ENCODE measurements at regions not wholly inside any gene's neighbourhood (a gene's known extent, or its start where the extent isn't known, plus 50 kb on each side); places are given as distances from the start of the nearest gene placed in this dataset.

DNA sequence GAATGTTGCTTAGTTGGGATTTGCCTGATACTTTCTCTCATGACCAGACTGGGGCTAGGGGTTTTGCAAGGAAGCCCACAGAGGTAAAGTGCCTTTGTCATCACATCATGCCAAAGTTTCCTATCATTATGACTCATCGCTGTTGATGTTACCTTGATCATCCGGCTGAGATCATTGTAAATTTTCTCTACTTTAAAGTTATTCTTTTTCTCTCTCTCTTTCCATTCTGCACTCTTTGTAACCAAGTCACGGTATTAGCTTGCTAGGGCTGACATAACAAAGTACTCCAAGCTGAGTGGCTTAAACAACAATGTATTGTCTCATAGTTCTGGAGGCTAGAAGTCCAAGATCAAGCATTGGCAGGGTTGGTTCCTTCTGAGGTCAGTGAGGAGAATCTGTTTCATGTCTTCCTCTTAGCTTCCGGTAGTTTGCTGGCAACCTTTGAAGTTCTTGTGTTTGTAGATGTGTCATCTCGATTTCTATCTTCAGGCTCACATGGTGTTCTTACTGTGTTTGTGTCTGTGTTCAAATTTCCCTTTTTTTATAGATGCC is 113.0 kb downstream of the DTHD1 start:
- no peak for DNase-seq (ENCODE audit: low spot score)

DNA sequence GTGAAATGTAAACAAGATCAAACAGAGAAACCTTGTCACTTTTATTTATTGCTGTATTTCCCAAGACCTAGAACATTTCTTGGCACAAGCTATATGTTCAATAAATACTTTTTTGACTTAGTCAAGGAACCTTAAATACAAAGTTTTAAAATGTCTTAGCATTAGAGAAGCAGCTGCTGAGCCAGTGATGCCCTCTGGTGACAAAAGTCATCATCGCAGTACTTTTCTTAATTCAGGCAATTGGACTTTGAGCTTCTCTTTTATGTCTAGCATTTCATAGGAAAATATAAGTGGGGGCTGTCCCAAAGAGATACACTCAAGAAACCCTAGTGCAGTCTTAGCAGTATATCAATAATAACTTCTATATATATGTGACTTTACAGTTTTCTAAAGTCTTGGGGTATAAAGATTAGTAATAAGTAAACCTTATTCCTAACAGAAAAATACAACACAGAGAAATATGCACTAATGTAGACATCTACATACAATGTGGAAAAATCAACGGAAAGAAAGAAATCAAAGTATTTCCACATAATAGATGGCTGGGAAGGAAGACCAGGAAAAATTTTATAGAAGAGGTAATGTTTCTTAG is 118.4 kb downstream of the DTHD1 start:
- no peak for DNase-seq (ENCODE audit: low spot score)

- DNase-seq (ENCODE audit: low spot score) = no peak
Measured at GRCh38 chr4:36402008-36402758, 120.8 kb downstream of the DTHD1 start.

- DNase-seq (ENCODE audit: low spot score) = no peak
Measured at GRCh38 chr4:36411338-36411737, 129.9 kb downstream of the DTHD1 start.

GRCh38 chr4:36414248-36414647 is 132.8 kb downstream of the DTHD1 start:
- no peak for DNase-seq (ENCODE audit: low spot score)

- DNase-seq (ENCODE audit: low spot score) = no peak
Measured at GRCh38 chr4:36417146-36417545, 135.7 kb downstream of the DTHD1 start.

- no peak for DNase-seq (ENCODE audit: low spot score)
Measured at GRCh38 chr4:36420111-36420679, 138.8 kb downstream of the DTHD1 start.

DNA sequence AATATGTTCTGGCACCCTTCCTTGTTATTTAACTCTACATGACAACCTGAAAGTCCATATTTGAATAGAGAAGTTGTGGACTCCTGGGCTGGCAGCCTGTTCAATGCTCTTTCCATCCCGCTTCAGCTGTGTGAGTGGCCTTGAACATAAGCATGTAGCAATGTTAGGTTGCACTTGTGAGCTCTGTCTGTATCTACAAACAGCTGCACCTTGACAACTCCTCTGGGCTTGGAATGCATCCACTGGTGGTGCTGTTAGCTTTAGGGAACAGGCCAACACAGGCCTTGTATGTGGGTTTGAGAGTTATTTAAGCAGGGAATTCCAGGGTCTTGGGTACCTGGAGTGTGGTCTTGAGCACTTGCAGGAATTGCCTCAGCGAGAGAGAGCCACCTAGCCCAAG is 141.2 kb downstream of the DTHD1 start:
- no peak for DNase-seq (ENCODE audit: low spot score)

- no peak for DNase-seq (ENCODE audit: low spot score)
Measured at GRCh38 chr4:36426741-36427140, 145.3 kb downstream of the DTHD1 start.

GRCh38 chr4:36427696-36428095 is 146.3 kb downstream of the DTHD1 start:
- no peak for DNase-seq (ENCODE audit: low spot score)

- DNase-seq (ENCODE audit: low spot score) = no peak
Measured at GRCh38 chr4:36432586-36432985, 151.2 kb downstream of the DTHD1 start.

GRCh38 chr4:36439556-36439955 is 158.1 kb downstream of the DTHD1 start:
- DNase-seq (ENCODE audit: low spot score) = no peak

GRCh38 chr4:36445480-36445879 is 164.1 kb downstream of the DTHD1 start:
- no peak for DNase-seq (ENCODE audit: low spot score)

- DNase-seq (ENCODE audit: low spot score) = no peak
Measured at GRCh38 chr4:36446275-36446674, 164.9 kb downstream of the DTHD1 start.

DNA sequence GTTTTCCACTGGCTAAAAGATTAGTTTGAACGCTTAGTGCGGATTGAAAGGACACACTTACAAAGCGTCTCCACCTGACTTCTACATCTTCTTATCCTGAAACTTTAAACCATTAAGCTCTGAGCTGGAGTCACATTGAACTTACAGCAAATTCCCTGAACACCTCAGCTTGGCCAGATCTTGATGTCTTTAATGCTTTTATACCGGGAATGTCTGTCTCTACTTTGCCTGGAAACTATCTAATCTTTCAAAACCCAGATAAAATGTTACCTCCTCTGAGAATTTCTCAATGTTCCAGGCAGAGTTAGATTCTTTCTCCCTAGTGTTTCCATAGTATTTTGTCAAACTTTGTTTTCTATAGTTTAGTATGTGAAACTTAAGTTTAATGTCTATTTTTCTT is 179.9 kb downstream of the DTHD1 start:
- no peak for DNase-seq (ENCODE audit: low spot score)

- no peak for DNase-seq (ENCODE audit: low spot score)
Measured at GRCh38 chr4:36467670-36468069, 186.3 kb downstream of the DTHD1 start.

GRCh38 chr4:36471903-36472302 is 190.5 kb downstream of the DTHD1 start:
- DNase-seq (ENCODE audit: low spot score) = no peak

GRCh38 chr4:36476135-36476534 is 194.7 kb downstream of the DTHD1 start:
- DNase-seq (ENCODE audit: low spot score) = no peak

GRCh38 chr4:36477861-36478260 is 196.4 kb downstream of the DTHD1 start:
- DNase-seq (ENCODE audit: low spot score) = no peak

DNA sequence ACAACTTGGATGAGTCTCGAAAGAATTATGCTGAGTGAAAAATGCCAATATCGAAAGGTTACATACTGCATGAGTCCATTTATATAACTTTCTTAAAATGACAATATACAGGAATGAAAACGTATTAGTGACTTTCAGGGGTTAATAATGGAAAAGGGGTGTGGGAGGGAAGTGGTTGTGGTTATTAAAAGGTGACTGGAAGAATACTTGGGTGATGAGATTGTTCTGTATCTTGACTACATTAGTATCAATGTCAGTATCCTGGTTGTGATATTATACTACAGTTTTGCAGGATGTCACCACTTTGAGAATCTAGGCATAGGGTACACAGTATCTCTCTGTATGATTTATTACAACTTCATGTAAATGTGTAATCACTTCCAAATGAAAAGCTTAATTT is 204.5 kb downstream of the DTHD1 start:
- DNase-seq (ENCODE audit: low spot score) = no peak

- no peak for DNase-seq (ENCODE audit: low spot score)
Measured at GRCh38 chr4:36489798-36490197, 208.4 kb downstream of the DTHD1 start.

GRCh38 chr4:36492041-36492440 is 210.6 kb downstream of the DTHD1 start:
- no peak for DNase-seq (ENCODE audit: low spot score)

DNA sequence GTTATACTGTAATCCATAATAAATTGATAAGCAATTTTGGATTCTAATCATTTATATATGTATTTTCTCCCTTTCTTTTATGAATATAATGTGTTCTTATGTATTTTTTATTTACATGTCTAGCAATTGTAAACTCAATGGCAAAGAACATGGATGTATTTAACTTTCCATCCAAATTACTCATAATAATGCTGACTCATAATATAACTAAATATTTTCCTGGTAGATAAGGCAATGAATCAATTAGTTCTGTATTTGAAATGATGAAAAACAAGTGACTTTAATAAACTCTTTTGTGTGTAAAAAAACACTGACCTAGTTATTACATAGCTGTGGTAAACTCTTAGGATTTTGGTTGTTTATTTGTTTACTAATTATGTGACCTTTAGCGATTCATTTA is 211.2 kb downstream of the DTHD1 start:
- DNase-seq (ENCODE audit: low spot score) = no peak
